GM19043 (cell line): ENCODE measurements at regions not wholly inside any gene's neighbourhood (a gene's known extent, or its start where the extent isn't known, plus 50 kb on each side); places are given as distances from the start of the nearest gene placed in this dataset.

Source experiments
- ATAC-seq: cut with Tn5 transposase; IDR thresholded peaks from one replicate; pipeline ENCODE4 v1.9.1; 2021; ENCODE audit warnings: low read depth; ENCODE audit not compliant: unreplicated experiment

- no peak for ATAC-seq
Observed at GRCh38 chr1:38114241-38115026, 67.8 kb upstream of the POU3F1 start.

GRCh38 chr1:38113159-38113666 lies 66.6 kb upstream of the POU3F1 start:
- no peak for ATAC-seq

GRCh38 chr1:38111589-38111988 lies 65.0 kb upstream of the POU3F1 start:
- ATAC-seq, result no peak

GRCh38 chr1:38105267-38105666 lies 58.7 kb upstream of the POU3F1 start:
- no peak for ATAC-seq

GRCh38 chr1:38102636-38103035 lies 56.0 kb upstream of the POU3F1 start:
- ATAC-seq, result no peak

- ATAC-seq, result no peak
Observed at GRCh38 chr1:38101037-38101785, 54.6 kb upstream of the POU3F1 start.

GRCh38 chr1:38098101-38098847 lies 51.7 kb upstream of the POU3F1 start:
- ATAC-seq, result no peak

GRCh38 chr1:38097284-38097898 lies 50.8 kb upstream of the POU3F1 start:
- no peak for ATAC-seq
